GM20000 (cell line): ENCODE measurements at regions not wholly inside any gene's neighbourhood (a gene's known extent, or its start where the extent isn't known, plus 50 kb on each side); places are given as distances from the start of the nearest gene placed in this dataset.
"Not testable (repeated sequence)": the region's sequence is repeated elsewhere in the genome, so short reads cannot be mapped to it uniquely, and the experiment has no call there.

Experiments used
- DNase-seq: peaks from one replicate; pipeline ENCODE4 v3.0.0; 2012; ENCODE audit warnings: low spot score
- CTCF ChIP-seq: IDR thresholded peaks from 2 replicates; pipeline ENCODE4 v1.5.1; 2012; ENCODE audit warnings: mild to moderate bottlenecking, control low read depth; ENCODE audit errors: extremely low read depth, missing control alignments

GRCh38 chr6:27593200-27593818, 120.4 kb upstream of the ZNF184 start:
- no peak for TF ChIP-seq CTCF
- DNase-seq: no peak

- no peak for TF ChIP-seq CTCF
- DNase-seq: peak; percentile 80
Observed at GRCh38 chr6:27592481-27593199, 119.7 kb upstream of the ZNF184 start.

- TF ChIP-seq CTCF: no peak
- DNase-seq: no peak
Observed at GRCh38 chr6:27591699-27592480, 119.0 kb upstream of the ZNF184 start.

GRCh38 chr6:27585316-27585715, 112.4 kb upstream of the ZNF184 start:
- not testable (repeated sequence) for DNase-seq

GRCh38 chr6:27584326-27584725, 111.4 kb upstream of the ZNF184 start:
- TF ChIP-seq CTCF: no peak
- no peak for DNase-seq

GRCh38 chr6:27582928-27583725, 110.2 kb upstream of the ZNF184 start:
- DNase-seq: peak; percentile 63
- TF ChIP-seq CTCF: no peak

- no peak for TF ChIP-seq CTCF
- DNase-seq: no peak
Observed at GRCh38 chr6:27579973-27580372, 107.1 kb upstream of the ZNF184 start.
